ENCODE measurements at regions not wholly inside any gene's neighbourhood (a gene's known extent, or its start where the extent isn't known, plus 50 kb on each side); places are given as distances from the start of the nearest gene placed in this dataset.
"Not testable (repeated sequence)": the region's sequence is repeated elsewhere in the genome, so short reads cannot be mapped to it uniquely, and the experiment has no call there.

- DNase-seq (ENCODE audit: low read depth) = no peak
- TF ChIP-seq CTCF (IDR thresholded peaks at IDR 0.05; ENCODE audit: insufficient read depth, low read length) = no peak
- H3K4me3 ChIP-seq (ENCODE audit: low read depth, low read length) = no peak overlapping the region
Measured at GRCh38 chr21:28592205-28592865, 400.3 kb downstream of the LTN1 start.

- H3K4me3 ChIP-seq (ENCODE audit: low read depth, low read length) = no peak overlapping the region
- no peak for DNase-seq (ENCODE audit: low read depth)
Measured at GRCh38 chr21:28590676-28591075, 402.0 kb downstream of the LTN1 start.

GRCh38 chr21:28590026-28590425, 402.7 kb downstream of the LTN1 start:
- TF ChIP-seq CTCF (IDR thresholded peaks at IDR 0.05; ENCODE audit: insufficient read depth, low read length) = no peak
- no peak for DNase-seq (ENCODE audit: low read depth)
- no peak overlapping the region for H3K4me3 ChIP-seq (ENCODE audit: low read depth, low read length)

More at GRCh38 chr21:28590676-28591075, 402.0 kb downstream of the LTN1 start:
- no peak for TF ChIP-seq CTCF (IDR thresholded peaks at IDR 0.05; ENCODE audit: insufficient read depth, low read length)

GRCh38 chr21:28588997-28589396, 403.7 kb downstream of the LTN1 start:
- H3K4me3 ChIP-seq (ENCODE audit: low read depth, low read length) = no peak overlapping the region
- no peak for DNase-seq (ENCODE audit: low read depth)
- TF ChIP-seq CTCF (IDR thresholded peaks at IDR 0.05; ENCODE audit: insufficient read depth, low read length) = no peak

GRCh38 chr21:28587748-28588147, 404.9 kb downstream of the LTN1 start:
- TF ChIP-seq CTCF (IDR thresholded peaks at IDR 0.05; ENCODE audit: insufficient read depth, low read length) = no peak
- peak; percentile 56 for DNase-seq (ENCODE audit: low read depth)
- H3K4me3 ChIP-seq (ENCODE audit: low read depth, low read length) = no peak overlapping the region

- no peak for TF ChIP-seq CTCF (IDR thresholded peaks at IDR 0.05; ENCODE audit: insufficient read depth, low read length)
- no peak for DNase-seq (ENCODE audit: low read depth)
- no peak overlapping the region for H3K4me3 ChIP-seq (ENCODE audit: low read depth, low read length)
Measured at GRCh38 chr21:28581976-28582375, 410.7 kb downstream of the LTN1 start.

GRCh38 chr21:28581311-28581731, 411.4 kb downstream of the LTN1 start:
- not testable (repeated sequence) for H3K4me3 ChIP-seq (ENCODE audit: low read depth, low read length)
- peak; percentile 13 for DNase-seq (ENCODE audit: low read depth)
